AG04450 (cell line): ENCODE measurements at regions not wholly inside any gene's neighbourhood (a gene's known extent, or its start where the extent isn't known, plus 50 kb on each side); places are given as distances from the start of the nearest gene placed in this dataset.

Experiments
- CTCF ChIA-PET: fragments of 300-600, 350-600 bp; formaldehyde crosslinking; extraction: SDS; loops from one replicate; lab custom pipeline; 2022; ENCODE audit warnings: antibody characterized with exemption, inconsistent platforms; lab: Charles Lee
- POLR2A ChIA-PET: fragments of 350-600 bp; formaldehyde crosslinking; extraction: SDS; loops from one replicate; lab custom pipeline; 2021; ENCODE audit warnings: antibody characterized with exemption, inconsistent platforms; lab: Yijun Ruan, JAX
- DNase-seq: peaks from one replicate; pipeline ENCODE4 v3.0.0-alpha.2; 2011; ENCODE audit warnings: low read depth, low spot score
- H3K27ac ChIP-seq: one replicate; pipeline ENCODE4 v1.5.1; 2012; ENCODE audit warnings: low read depth, low read length, control low read depth
- H3K27me3 ChIP-seq: one replicate; pipeline ENCODE4 v1.6.0; 2012; ENCODE audit warnings: low read length; ENCODE audit not compliant: control insufficient read depth, insufficient read depth
- H3K4me3 ChIP-seq: 2 replicates; pipeline ENCODE4 v1.5.1; 2011; ENCODE audit warnings: mild to moderate bottlenecking, low read depth, low read length, control low read depth
- H3K9me3 ChIP-seq: 2 replicates; pipeline ENCODE4 v1.5.1; 2012; ENCODE audit warnings: low read length; ENCODE audit not compliant: control insufficient read depth, insufficient read depth
- CTCF ChIP-seq: IDR thresholded peaks from 2 replicates; pipeline ENCODE4 v1.5.1; 2011; ENCODE audit warnings: low read depth, low read length, control low read depth, inconsistent platforms

GRCh38 chr15:35299059-35299735 is 214.1 kb upstream of the NANOGP8 start:
- no peak for TF ChIP-seq CTCF
- no peaks in the 10 kb centered on the region for H3K27me3 ChIP-seq
- H3K4me3 ChIP-seq, result no peak overlapping the region
- H3K9me3 ChIP-seq, result peaks cover 3% of the 10 kb centered on the region; the same call in 1 of the 2 replicates
- no peak overlapping the region for H3K27ac ChIP-seq
- no peak for DNase-seq
- CTCF ChIA-PET, result interaction anchor here (1.3 kb wide), 1 partner anchor 10 kb away, joined by 4 read pairs; no protein-coding TSS in a partner anchor
- POLR2A ChIA-PET, result no interaction called here

- POLR2A ChIA-PET, result no interaction called here
- peaks cover 3% of the 10 kb centered on the region; the same call in 1 of the 2 replicates for H3K9me3 ChIP-seq
- no peak overlapping the region for H3K4me3 ChIP-seq
- H3K27ac ChIP-seq, result no peak overlapping the region
- DNase-seq, result no peak
- CTCF ChIA-PET, result no interaction called here
- TF ChIP-seq CTCF, result no peak
- no peaks in the 10 kb centered on the region for H3K27me3 ChIP-seq
These were observed 213.4 kb upstream of the NANOGP8 start for GRCh38 chr15:35298509-35298908.

DNA sequence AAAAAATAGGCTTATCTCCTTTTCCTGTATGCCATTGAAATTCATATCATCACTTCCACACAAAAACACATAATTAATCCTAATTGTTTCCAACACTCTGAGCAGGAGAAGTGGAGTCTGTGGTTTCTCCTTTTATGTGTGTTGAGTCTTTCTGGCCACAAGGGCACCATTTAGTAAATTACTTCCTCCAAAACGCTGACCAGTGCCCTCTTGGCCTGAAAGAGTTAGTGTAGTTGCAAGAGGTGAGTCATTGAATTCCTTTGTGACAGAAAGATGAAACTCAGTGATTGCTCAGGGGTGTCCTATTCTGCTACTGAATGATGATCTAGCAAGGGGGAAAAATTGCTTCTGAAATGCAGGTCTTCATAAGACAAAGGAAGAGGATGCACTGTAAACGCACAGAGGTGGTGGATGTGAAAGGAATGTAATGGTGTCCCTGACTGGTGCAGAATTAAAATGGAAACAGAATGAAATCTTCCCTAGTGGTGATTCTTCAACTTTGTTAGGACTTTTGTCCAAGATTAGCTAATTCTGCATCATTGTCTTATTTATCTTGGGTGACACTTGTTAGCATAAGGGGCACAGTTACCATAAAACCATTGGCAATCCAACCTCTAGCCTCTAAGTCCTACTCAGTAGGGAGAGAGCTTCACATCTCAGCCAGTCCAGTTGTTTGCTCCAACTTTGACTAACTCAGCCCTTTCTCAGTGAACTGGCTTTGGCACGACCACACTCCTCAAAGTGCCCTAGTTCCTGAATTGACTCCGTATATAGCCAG is 208.4 kb upstream of the NANOGP8 start:
- CTCF ChIA-PET, result interaction anchor here (9.1 kb wide), 1 partner anchor 151 kb away, joined by 188 read pairs; no protein-coding TSS in a partner anchor
- Histone ChIP-seq H3K9me3 (peaks cover 2% of the 10 kb centered on the region; the same call in 1 of the 2 replicates), H3K4me3 (no peak overlapping the region), H3K27ac (no peak overlapping the region), H3K27me3 (no peaks in the 10 kb centered on the region)
- DNase-seq, result no peak
- TF ChIP-seq CTCF, result peak; percentile 45
- POLR2A ChIA-PET, result no interaction called here

DNA sequence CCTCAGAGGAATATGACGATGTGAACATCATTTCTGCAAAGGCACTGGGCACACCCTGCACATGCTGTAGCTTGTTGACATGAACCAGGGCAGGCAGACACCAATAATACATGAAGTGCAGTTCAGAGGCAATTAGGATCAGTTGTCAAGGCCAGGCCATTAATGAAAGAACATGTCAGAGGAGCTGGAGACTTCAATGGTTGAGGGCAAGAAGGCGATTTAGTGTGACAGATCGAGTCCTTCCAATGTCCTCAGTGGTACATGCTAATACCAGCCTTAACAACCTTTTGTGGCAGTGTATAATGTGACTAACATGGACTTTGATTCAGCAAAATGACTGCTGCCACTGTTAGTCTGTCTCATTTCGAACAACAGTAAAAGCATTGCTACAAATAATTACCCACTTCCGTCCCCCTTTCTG is 205.2 kb upstream of the NANOGP8 start:
- ChIA-PET POLR2A (interaction anchor here (0.6 kb wide), 1 partner anchor 1593 kb away, joined by 7 read pairs; no protein-coding TSS in a partner anchor), CTCF (interaction anchor here (0.5 to 9.1 kb wide), 11 partner anchors 105 to 461 kb away, joined by 3 to 188 read pairs (median 10); no protein-coding TSS in a partner anchor)
- no peak overlapping the region for H3K27ac ChIP-seq
- DNase-seq, result no peak
- H3K9me3 ChIP-seq, result no peaks in the 10 kb centered on the region
- TF ChIP-seq CTCF, result no peak
- no peaks in the 10 kb centered on the region for H3K27me3 ChIP-seq
- H3K4me3 ChIP-seq, result no peak overlapping the region
